Activated CD8-positive, alpha-beta memory T cell treated with anti-CD3 and anti-CD28 coated beads for 1 hour (primary cell): ENCODE measurements at regions not wholly inside any gene's neighbourhood (a gene's known extent, or its start where the extent isn't known, plus 50 kb on each side); places are given as distances from the start of the nearest gene placed in this dataset.

Source experiments
- DNase-seq, 2 donors: peaks; one replicate each; pipeline ENCODE4 v3.0.0-alpha.2; 2020; ENCODE audit warnings: low read depth in 1 of 2; ENCODE audit errors: extremely low read depth in 1 of 2

DNA sequence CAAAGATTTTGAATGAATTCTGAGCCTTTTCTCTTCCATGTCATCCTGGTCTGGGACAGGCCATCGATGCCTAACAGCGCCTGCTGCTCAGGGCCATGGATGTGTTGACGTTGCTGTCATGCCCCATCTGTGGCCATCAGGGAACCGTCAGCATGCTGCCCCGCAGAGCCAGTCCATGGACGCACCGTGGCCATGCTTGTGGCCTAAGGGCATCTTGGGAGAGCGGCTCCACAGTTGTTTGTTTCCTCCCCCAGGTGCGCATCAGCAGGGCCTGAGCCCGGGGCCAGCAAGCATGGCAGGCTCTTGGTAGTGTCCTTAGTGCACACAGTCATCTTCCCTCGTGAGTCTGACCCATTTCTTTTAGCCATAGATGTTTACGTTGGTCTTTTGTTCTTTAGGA is 142.7 kb downstream of the VAPA start:
- DNase-seq: no peak

DNA sequence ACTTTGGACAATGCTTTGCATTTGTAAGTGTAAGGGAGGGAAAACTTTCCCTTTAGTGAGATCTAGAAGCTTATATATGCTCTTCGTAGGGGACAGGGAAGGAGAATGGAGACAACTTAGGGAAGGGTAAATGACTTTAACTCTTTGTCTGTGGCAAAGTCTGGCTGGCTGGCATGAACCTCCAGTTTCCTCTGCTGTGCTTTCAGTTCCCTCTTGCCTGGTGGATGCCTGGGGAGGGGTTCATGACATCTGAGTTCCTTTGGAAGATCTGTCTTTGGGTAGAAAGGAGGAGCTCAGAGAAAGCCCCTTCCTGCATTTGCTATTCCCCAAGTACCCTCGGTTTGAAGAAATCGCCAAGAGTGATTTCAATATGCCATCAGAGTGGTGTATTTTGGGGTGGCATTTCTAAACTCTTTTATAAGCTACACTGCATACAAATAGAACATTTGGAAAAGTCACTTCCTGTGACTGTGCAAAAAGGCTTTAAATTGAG is 143.6 kb downstream of the VAPA start:
- no peak for DNase-seq

DNA sequence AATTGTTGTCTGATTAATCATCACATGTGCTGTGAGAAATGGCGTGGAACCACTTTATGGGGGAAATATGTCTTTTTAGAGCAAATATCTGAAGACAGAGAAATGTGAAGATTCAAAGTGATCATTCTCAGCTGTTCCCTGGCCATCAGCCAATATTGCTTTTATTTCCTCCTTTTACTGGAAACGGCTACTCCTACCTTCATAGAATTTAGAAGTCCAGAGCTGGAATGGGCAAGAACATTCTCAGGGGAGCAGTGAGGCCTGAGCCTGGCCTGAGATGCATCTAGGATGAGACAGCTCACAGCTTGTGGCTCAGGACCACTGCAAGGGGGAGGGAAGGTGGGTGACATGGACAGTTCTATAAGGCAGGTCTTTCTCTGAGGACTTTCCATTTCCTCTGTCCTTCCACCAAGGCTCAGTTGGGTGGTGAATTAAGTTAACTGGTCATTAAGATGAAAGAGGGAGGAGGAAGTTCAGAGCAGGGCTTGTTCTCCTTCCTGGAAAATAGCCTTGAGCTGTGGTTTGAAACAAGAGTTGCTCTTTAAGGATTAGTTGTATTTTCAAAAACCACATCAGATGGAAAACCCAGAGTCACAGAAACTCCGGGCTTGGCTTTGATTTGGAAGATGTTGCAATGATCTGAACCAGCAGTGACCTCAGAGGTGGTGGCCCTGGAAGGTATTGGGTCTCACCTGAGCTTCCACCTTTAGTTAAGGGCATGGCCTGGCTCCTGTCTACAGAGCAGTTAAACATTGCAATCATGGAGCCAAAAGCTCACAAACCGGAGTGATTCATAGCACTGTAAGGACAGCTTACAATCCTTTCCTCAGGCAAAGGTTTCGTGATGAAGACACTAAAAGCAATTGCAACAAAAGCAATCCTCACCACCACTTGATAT is 144.3 kb downstream of the VAPA start:
- no peak for DNase-seq

DNA sequence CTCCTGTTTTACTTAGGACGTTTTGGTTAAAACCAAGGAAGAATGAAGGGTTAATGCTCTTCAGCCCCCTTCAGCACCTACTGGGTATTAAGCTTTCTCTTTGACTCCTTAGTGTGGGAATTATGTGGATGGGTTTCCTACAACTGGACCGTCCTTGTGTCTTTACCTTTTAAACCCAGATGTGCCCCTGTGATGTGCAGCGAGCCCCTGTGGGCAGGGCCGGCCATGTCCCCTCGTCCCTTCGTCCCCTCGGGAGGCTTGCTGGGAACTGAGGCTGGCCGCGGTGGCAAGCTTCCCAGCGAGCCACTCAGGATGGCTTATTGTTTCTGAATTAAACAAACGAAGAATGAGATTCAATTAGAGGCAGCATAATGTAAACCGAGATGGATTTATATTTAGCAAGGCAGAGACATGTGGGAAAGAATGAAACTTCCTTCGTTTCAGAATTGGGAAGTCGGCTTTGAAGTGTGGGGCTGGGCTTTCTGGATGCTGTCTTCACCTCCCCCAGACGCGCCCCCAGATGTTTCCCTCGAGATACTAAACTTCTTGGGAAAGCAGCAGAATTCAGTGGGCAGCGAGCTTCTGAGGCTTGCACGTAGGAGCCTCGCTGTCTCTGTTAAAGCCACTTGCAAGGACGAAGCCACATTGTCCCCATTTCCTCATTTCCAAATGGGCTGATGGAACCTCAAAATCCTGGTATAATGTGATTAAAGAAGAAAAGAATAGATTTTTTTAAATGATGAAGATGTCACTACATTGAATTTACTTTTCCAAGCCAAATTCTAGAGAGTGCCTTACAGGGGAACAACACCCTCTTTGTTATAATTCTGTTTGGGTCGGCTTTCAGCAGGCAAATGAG is 146.0 kb downstream of the VAPA start:
- DNase-seq: no peak

DNA sequence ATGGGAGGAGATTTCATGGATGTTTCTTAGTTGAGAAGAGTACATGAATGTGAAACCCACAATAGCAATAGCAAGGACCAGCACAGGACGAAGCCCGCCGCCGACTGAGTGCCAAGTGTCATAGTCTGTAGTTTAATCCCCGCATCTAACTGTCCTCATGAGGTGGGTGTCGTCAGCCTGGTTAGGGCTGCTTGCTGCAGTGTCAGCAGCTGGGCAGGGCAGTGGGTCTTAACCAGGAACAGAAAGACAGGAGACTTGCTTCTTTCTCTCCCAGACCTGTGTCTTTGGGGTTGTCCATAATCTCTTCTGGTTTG is 146.6 kb downstream of the VAPA start:
- no peak for DNase-seq

DNA sequence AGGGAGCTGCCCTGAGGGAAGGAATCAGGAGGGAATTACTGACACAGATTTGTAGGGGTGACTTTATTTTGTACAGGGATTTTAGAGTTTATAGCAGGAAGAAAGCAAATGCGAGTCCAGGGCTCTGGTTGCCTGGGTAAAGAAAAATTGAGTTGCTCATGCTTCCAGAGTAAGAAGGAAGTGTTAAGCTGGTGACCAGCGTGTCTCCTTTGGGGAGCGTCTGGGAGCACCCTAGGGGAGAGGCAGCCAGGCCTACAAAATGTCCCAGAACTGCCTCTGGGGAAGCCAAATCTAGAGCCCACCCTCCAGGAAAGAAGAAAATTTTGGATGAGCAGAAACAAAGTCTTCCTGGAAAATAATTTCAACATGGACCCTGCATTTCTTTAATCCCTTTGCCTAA is 147.0 kb downstream of the VAPA start:
- no peak for DNase-seq

DNA sequence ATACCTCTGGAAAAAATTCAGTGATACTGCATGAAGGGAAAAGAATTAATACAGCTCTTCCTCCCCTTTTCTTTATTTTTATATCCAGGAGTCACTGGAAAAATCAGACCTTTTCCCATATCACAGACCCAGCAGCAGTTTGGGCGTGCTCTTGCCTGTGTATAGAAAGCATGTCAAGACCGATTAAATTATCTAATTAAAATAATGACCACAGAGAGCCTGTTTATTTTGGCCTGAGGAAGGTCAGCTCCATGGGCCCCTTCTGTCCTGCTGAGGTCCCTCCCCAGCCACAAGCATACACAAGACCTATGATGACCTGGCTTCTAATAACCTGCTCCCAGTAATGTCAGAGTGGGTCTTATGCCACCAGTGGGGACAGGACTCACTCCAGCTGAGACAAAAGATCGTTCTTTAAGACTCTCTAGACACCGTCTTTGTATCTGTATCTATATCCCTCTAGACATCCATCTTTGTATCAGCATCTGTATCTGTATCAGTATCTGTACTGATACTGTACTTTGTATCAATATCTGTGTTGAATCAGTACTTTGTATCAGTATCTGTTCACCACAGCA is 147.8 kb downstream of the VAPA start:
- no peak for DNase-seq

DNA sequence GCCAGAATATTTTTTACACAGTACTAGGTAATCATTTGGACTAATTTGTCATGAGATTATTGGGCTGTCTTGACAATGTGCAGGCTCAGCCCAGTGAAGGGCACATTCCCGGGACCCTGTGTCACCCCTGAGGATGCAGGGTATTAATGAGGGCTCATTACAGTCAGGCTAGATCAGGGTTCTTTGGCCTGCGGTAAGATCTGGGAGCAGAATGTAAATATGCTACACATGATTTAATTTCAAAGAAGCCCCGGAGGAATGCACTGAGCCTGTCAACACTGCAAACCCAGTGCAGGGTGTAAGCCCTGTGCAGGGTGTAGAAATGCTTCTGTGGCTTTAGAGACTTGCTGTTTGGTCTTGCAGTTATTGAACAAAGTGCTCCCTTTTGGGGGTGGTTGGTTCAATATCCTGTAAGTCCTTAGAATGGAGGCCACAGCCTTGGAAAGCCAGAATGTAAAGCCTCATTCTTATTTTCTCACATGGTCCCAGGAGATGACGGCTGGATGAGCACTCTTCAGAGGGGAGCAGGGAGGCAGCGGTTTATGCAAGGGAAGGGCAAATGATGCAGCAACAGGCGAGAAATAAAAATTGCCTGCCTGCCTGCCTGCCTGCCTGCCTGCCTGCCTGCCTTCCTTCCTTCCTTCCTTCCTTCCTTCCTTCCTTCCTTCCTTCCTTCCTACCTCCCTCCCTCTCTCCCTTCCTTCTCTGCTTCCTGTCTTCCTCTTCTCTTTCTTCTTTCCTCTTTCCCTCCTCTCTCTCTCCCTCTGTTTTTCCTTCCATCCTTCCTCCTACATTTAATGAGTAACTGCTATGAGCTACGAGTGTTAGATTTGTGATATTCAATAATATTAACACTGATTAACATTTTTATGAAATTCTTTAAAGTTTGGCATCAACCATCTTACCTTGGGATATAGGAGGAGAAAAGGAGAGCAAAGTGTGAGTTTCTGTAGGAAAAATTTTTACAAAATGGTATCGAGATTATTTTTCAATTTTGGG is 148.8 kb downstream of the VAPA start:
- no peak for DNase-seq

DNA sequence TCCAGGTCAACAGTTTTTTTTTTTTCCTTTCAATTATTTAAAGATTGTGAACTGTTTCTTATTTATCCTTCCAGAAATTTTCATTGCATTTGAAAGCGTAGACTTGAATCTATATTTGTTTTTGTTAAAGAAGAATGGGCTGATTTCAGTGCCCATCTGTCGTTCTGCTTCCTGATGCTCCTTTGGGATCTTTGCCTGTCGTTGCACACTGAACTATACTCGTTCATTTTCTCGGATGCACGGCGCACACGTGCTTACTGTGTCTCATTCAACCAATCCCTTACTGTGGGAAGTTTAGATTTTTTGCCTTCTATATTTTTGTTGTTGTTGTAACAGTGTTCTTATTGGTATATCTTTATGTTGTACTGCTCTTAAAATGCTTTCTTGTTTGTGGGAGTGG is 149.7 kb downstream of the VAPA start:
- no peak for DNase-seq

DNA sequence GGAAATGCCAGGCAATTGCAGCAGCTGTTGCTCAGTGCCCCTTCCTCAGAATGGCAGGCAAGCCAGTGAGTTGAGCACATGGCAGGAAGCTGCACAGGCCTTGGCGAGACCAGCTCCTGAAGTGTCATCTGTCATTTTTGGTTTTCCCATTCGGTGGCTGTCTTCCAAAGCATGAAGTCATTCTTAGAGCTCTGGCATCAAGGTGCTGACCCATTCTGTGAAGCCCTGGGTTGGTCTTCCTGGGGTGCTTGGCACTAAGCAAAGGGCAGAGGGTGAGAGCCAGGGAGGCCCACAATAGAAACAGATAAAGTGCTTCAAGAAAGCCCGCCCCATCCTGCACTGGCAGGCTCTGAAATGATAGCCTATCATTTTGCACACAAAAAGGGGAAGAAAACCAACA is 150.5 kb downstream of the VAPA start:
- no peak for DNase-seq

DNA sequence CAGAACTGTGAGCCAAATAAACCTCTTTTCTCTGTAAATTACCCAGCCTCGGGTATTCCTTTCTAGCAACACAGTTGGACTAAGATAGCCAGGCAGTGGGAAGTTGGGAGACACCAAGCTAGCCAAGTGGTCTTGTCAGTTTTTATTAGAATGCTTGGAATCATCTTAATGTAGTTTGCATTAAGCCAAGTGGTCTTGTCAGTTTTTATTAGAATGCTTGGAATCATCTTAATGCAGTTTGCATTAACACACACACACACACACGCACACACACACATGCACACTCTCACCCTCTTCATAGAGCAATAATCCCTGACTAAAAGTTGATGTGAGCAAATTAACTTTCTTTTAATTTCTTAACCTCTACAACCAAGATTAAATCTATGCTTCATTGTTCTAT is 151.5 kb downstream of the VAPA start:
- no peak for DNase-seq

DNA sequence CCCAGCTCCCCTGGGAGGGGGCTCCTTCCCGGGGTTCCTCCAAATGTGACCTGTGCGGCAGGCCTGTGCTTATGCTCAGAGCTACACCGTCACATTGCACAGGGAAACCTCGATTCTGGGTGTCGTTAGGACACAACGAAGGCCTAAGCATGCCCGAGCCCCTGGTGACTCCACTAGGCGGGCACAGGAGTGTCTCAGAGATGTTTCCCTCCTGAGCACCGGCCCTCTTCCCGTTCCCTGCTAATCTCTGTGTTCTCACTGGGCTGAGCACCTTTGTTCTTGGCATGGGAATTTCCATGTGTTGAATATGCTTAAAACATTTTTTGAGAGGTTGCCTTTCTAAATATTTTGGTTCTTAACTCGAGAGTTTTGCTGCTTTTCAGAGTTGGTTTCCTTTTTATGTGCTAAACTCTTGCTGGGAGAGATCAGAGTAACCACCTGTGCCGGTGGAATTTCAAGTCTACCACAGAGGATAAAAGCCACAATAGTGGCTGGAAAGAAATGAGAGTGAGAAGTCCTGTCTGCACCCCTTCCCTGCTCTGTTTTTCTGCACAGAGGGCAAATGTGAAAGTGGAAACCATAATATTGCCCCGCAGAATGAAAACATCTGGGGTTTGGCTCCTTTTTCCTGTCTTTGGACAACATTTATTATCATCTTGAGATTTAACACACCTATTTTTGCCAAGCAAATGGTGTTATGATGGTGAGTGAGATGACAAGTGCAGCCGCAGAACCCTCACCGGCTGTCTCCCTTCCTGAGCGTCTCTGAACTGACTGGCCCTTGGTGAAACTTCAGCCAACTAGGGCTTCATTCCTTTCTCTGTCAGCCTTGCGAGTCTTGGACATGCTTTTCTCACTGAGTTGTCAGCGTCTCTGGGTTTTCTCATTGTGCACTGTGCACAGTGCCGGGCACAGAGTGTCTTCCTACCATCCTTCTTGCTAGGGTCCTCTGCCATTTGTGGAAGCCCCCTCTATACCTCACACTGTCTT is 154.1 kb downstream of the VAPA start:
- DNase-seq: no peak

DNA sequence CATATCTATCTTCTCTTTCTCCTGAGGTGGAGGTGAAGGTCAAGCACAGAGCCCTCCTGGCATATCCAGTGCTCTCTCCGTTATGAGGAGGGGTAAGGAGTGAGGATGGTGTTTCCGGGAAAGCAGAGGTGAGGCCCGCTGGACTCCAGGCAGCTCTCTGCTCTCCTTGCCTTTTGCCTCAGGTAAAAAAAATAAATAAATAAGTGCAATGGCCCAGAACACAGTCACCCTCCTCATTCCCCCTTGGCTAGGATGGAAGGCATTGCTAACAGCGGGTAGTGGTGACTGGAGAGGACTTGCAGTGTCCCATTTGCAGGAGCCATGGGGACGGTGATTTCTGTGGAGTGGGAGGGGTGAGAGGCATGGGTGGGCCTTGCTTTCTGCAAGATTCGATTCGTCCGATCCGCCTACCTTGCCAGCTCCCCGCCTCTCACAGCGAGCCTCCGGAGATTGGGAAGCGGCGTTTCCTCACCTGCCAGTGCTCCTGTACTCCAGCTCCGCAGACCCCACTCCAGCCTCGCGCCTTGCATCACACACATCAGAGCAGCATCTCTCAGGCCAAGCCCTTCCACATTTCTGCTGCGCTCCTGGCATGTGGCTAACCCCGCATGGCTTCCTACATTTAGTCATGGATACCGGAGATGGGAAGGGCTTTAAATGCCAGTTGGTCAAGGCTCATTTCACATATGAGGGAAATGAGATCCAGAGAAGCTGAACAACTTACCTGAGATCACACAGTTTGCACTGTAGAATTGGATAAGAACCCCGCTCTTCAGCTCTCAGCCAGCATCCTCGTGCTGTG is 155.2 kb downstream of the VAPA start:
- no peak for DNase-seq

DNA sequence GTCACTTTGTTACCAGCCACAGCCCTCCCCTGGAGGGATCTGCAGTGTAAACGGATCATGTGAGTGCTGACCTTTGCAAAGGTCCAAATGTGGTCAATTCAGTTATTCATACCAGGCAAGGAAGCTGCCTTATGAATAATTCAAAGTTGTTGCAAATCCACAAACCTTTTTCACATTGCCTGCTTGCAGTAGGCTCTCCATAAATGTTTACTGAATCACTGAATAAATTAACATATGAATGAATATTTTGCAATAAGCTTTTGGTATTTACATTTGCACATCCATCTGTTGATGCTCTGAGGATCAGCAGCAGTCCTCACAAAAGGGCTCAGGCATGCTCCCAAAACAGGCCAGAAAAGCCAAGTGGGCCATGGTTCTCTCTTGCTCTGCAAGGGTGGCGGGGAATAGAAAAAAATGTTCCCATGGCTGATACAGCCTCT is 156.8 kb downstream of the VAPA start:
- no peak for DNase-seq

DNA sequence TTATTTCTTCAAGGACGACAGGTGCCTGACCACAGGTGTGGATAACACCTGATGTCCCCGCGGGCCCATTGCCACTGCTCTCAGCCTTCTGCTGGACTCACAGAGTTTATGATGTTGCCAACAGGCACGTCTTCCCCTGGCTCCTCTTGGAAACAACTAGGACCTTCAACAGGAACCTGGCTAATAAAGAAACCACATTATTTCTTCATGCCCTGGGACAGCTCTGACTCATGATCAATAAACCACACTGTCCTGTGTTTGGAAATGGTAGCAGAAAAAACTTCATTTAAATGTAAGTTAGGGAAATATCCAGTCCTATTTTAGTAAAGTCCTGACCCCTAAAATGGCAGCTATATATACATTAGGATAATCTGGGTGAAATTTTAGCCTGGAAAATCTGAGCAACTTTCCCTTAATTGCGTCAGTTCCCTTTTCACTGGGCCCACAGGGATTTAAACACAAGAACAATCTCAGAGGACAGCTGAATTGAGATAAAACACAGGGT is 158.9 kb downstream of the VAPA start:
- DNase-seq: no peak

DNA sequence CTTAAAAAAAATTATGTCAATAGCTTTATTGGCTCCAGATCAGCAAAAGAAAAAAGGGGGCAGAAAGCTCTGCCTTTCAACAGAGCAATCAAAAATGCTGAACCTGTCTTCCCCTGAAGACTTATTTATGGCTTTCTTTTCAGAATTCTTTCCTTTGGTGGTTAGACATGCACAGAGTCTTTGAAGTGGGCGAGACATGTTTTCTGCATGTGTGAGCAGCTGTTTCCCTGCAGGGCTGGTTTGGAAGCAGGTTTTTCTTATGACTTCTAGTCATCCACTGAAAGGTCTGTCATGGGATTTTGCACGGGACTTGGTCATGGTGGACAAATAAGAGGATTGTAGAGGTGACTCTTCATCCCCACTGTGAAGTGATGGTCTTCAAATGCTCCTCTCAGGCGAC is 160.3 kb downstream of the VAPA start:
- no peak for DNase-seq

DNA sequence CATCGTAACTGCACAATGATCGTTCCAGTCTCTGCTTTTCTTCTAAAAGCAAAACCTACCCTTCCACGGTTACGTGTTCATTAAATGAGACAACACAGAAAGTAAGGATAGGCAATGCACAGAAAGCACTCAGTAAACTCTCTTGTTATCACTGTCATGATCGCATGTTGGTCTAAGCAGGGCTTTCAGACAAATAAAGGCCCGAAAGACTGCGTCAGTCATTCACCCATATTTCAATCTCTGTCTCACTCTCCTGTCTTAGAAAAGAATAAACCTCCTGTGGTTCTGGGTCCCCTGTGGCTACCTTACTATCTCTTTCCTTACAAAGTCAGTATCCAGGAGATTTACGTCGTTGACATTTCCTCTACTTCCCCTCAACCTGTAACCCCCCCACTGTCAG is 160.9 kb downstream of the VAPA start:
- no peak for DNase-seq

DNA sequence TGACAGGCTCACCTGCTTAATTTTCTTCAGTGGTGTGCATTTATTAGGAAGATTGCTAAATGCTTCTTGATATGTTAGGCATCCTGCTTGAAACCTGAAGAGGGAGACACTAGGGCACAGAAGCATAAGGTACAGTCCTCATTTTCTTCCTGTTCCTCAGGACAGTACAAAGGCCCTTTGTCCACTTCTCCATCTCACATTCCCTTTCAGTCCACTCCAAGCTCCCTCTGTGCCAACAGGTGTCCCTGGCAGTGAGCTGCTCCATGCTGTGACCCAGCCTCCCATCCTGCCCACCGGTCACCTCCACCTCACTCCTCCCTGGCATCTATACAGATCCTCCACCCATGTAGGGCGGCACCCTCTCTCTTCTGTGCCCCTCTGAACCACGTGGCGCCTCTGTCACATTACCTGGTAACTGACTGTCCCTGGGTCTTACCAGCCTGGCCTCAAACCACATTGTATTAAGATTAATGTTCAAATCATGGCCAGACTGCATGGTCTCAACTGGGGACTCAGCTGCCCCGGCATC is 162.8 kb downstream of the VAPA start:
- DNase-seq: no peak
